ENCODE measurements at regions not wholly inside any gene's neighbourhood (a gene's known extent, or its start where the extent isn't known, plus 50 kb on each side); places are given as distances from the start of the nearest gene placed in this dataset.

GRCh38 chr10:59006511-59007306 is 169.7 kb upstream of the PHYHIPL start:
- peak in 2 of 4 donors; percentile 20 to 24 for TF ChIP-seq POLR2AphosphoS5 (IDR thresholded peaks at IDR 0.05)
- TF ChIP-seq POLR2A (IDR thresholded peaks at IDR 0.05) = no peak
- TF ChIP-seq, protein P1, sequence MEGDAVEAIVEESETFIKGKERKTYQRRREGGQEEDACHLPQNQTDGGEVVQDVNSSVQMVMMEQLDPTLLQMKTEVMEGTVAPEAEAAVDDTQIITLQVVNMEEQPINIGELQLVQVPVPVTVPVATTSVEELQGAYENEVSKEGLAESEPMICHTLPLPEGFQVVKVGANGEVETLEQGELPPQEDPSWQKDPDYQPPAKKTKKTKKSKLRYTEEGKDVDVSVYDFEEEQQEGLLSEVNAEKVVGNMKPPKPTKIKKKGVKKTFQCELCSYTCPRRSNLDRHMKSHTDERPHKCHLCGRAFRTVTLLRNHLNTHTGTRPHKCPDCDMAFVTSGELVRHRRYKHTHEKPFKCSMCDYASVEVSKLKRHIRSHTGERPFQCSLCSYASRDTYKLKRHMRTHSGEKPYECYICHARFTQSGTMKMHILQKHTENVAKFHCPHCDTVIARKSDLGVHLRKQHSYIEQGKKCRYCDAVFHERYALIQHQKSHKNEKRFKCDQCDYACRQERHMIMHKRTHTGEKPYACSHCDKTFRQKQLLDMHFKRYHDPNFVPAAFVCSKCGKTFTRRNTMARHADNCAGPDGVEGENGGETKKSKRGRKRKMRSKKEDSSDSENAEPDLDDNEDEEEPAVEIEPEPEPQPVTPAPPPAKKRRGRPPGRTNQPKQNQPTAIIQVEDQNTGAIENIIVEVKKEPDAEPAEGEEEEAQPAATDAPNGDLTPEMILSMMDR (IDR thresholded peaks at IDR 0.05) = no peak
- no peak for TF ChIP-seq EP300 (IDR thresholded peaks at IDR 0.05)

All from sigmoid colon (tissue), 4 donors.